ENCODE measurements at regions not wholly inside any gene's neighbourhood (a gene's known extent, or its start where the extent isn't known, plus 50 kb on each side); places are given as distances from the start of the nearest gene placed in this dataset.
"Not testable (repeated sequence)": the region's sequence is repeated elsewhere in the genome, so short reads cannot be mapped to it uniquely, and the experiment has no call there.

- Histone ChIP-seq H3K27ac (ENCODE audit: extremely low read depth, low read depth, low read length) (no peak overlapping the region), H3K9me3 (ENCODE audit: control insufficient read depth, insufficient read depth, low read depth, low read length) (no peaks in the 10 kb centered on the region), H3K4me3 (ENCODE audit: low read depth, low read length) (no peak overlapping the region), H3K4me1 (ENCODE audit: control insufficient read depth, insufficient read depth, low read length) (peaks cover 6% of the 10 kb centered on the region), H3K36me3 (ENCODE audit: control insufficient read depth in 2 of 2, insufficient read depth in 1 of 2, low read length in 2 of 2) (no peaks in the 10 kb centered on the region)
- ChIA-PET POLR2A (no interaction called here), CTCF (interaction anchor here (0.6 to 1.1 kb wide), 2 partner anchors 50 to 891 kb away, joined by 4 read pairs; no protein-coding TSS in a partner anchor)
- no peak for TF ChIP-seq GLI4 (tag by site-specific recombination; IDR thresholded peaks at IDR 0.05)
- TF ChIP-seq SCRT1 (tag by site-specific recombination; IDR thresholded peaks at IDR 0.05; ENCODE audit: borderline replicate concordance): no peak
Observed at GRCh38 chr5:136736021-136736420, 370.7 kb upstream of the TRPC7 start.

DNA sequence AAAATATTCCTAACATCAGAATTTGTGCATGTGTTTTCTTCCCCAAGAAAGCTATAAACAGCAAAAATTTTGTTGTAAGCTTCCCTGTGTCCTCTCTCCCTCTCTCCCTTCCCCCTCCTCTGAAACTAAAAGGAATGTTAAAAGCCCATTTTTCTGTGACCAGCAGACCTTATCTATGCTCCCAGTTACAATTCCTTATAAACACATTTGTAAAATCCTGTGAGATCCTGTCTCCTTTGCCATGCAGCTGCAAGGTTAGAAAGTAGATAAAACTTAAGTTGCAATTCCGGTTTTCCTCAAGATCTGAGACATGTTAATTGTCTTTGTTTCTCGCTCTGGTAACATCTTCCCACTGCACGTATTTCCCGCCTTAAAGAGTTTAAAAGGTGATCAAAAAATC lies 370.3 kb upstream of the TRPC7 start:
- H3K27ac ChIP-seq (ENCODE audit: extremely low read depth, low read depth, low read length); H3K4me3 ChIP-seq (ENCODE audit: low read depth, low read length); H3K9me3 ChIP-seq (ENCODE audit: control insufficient read depth, insufficient read depth, low read depth, low read length); H3K36me3 ChIP-seq (ENCODE audit: control insufficient read depth in 2 of 2, insufficient read depth in 1 of 2, low read length in 2 of 2); POLR2A ChIA-PET: not testable (repeated sequence)
- peaks cover 10% of the 10 kb centered on the region for H3K4me1 ChIP-seq (ENCODE audit: control insufficient read depth, insufficient read depth, low read length)
- CTCF ChIA-PET: interaction anchor here (1.1 kb wide), 1 partner anchor 49 kb away, joined by 4 read pairs; no protein-coding TSS in a partner anchor

DNA sequence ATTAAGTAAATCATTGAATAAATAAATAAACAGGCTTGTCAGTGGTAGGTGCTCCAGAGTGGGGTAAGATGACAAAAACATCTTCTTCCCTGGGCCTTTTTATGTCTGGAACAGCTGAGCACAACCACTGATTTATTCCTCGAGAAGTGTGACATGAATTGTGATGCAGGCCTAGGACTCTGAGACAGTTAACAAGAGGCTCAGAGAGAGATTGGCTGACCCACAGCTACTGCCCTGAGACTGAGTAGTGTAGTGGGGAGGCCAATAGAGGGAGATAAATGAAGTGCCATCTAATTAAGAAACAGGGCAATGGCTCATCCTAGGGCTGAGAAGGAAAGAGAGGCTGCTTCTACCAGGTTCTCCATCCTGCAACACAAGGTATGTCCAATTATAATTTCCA lies 369.3 kb upstream of the TRPC7 start:
- H3K36me3 ChIP-seq (ENCODE audit: control insufficient read depth in 2 of 2, insufficient read depth in 1 of 2, low read length in 2 of 2): no peaks in the 10 kb centered on the region
- TF ChIP-seq, protein P1, sequence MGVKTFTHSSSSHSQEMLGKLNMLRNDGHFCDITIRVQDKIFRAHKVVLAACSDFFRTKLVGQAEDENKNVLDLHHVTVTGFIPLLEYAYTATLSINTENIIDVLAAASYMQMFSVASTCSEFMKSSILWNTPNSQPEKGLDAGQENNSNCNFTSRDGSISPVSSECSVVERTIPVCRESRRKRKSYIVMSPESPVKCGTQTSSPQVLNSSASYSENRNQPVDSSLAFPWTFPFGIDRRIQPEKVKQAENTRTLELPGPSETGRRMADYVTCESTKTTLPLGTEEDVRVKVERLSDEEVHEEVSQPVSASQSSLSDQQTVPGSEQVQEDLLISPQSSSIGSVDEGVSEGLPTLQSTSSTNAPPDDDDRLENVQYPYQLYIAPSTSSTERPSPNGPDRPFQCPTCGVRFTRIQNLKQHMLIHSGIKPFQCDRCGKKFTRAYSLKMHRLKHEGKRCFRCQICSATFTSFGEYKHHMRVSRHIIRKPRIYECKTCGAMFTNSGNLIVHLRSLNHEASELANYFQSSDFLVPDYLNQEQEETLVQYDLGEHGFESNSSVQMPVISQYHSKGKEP (tag by site-specific recombination; IDR thresholded peaks at IDR 0.05): no peak
- TF ChIP-seq, protein P2, sequence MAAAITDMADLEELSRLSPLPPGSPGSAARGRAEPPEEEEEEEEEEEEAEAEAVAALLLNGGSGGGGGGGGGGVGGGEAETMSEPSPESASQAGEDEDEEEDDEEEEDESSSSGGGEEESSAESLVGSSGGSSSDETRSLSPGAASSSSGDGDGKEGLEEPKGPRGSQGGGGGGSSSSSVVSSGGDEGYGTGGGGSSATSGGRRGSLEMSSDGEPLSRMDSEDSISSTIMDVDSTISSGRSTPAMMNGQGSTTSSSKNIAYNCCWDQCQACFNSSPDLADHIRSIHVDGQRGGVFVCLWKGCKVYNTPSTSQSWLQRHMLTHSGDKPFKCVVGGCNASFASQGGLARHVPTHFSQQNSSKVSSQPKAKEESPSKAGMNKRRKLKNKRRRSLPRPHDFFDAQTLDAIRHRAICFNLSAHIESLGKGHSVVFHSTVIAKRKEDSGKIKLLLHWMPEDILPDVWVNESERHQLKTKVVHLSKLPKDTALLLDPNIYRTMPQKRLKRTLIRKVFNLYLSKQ (tag by site-specific recombination; IDR thresholded peaks at IDR 0.05; ENCODE audit: borderline replicate concordance): no peak
- TF ChIP-seq ZNF239 (tag by site-specific recombination; IDR thresholded peaks at IDR 0.05): no peak
- no peak for TF ChIP-seq ZEB2 (tag by site-specific recombination; IDR thresholded peaks at IDR 0.05)
- TF ChIP-seq ZNF341 (tag by site-specific recombination; IDR thresholded peaks at IDR 0.05; ENCODE audit: low read depth): no peak
- TF ChIP-seq ZBTB20 (tag by site-specific recombination; IDR thresholded peaks at IDR 0.05): no peak
- TF ChIP-seq SCRT1 (tag by site-specific recombination; IDR thresholded peaks at IDR 0.05; ENCODE audit: borderline replicate concordance): no peak
- no peaks in the 10 kb centered on the region for H3K9me3 ChIP-seq (ENCODE audit: control insufficient read depth, insufficient read depth, low read depth, low read length)
- no peak overlapping the region for H3K27ac ChIP-seq (ENCODE audit: extremely low read depth, low read depth, low read length)
- H3K4me3 ChIP-seq (ENCODE audit: low read depth, low read length): no peak overlapping the region
- H3K4me1 ChIP-seq (ENCODE audit: control insufficient read depth, insufficient read depth, low read length): peaks cover 15% of the 10 kb centered on the region
- CTCF ChIA-PET: interaction anchor here (0.6 to 0.7 kb wide), 3 partner anchors 97 to 834 kb away, joined by 3 read pairs; no protein-coding TSS in a partner anchor
- POLR2A ChIA-PET: no interaction called here

GRCh38 chr5:136732751-136733150 lies 367.4 kb upstream of the TRPC7 start:
- H3K4me1 ChIP-seq (ENCODE audit: control insufficient read depth, insufficient read depth, low read length): peaks cover 20% of the 10 kb centered on the region
- CTCF ChIA-PET: no interaction called here
- no peaks in the 10 kb centered on the region for H3K36me3 ChIP-seq (ENCODE audit: control insufficient read depth in 2 of 2, insufficient read depth in 1 of 2, low read length in 2 of 2)
- no peak overlapping the region for H3K4me3 ChIP-seq (ENCODE audit: low read depth, low read length)
- POLR2A ChIA-PET: no interaction called here
- no peak overlapping the region for H3K27ac ChIP-seq (ENCODE audit: extremely low read depth, low read depth, low read length)
- TF ChIP-seq KLF16 (tag by site-specific recombination; IDR thresholded peaks at IDR 0.05) (no peak), ZNF548 (tag by site-specific recombination; IDR thresholded peaks at IDR 0.05) (no peak), ZNF621 (tag by site-specific recombination; IDR thresholded peaks at IDR 0.05) (no peak), ZNF366 (tag by site-specific recombination; conservative IDR thresholded peaks at IDR 0.05) (no peak), ZNF654 (tag by site-specific recombination; IDR thresholded peaks at IDR 0.05; ENCODE audit: low read depth) (no peak)
- no peaks in the 10 kb centered on the region for H3K9me3 ChIP-seq (ENCODE audit: control insufficient read depth, insufficient read depth, low read depth, low read length)

Measured in HEK293 (cell line).